ENCODE measurements at regions not wholly inside any gene's neighbourhood (a gene's known extent, or its start where the extent isn't known, plus 50 kb on each side); places are given as distances from the start of the nearest gene placed in this dataset.

DNA sequence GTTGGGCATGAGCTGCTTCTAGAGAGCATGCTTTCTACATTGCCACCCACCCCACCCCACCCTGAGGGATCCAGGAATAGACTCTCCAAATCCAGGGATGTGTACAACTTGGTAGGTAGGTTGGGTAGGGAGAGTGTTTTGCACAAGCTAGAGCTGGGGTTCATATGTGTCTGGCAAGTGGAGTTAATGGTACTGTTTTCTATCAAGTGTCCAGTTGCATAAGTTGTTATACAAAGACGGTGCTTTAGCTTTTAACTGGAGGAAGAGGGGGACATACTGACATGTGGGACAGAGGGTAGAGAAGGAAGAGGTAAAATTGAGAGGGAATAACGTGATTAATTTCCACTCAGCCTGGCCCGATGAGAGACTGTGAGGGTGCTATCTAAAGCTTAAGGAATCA, 51.0 kb upstream of the TNC start:
- Histone ChIP-seq H4K20me1 (ENCODE audit: insufficient read depth, low read length) (no peaks in the 10 kb centered on the region), H3K79me2 (ENCODE audit: low read length) (no peaks in the 10 kb centered on the region), H3K4me2 (ENCODE audit: low read length) (no peak overlapping the region), H3K36me3 (replicated peaks; ENCODE audit: low read depth, low read length) (no peaks in the 10 kb centered on the region), H3K4me1 (ENCODE audit: low read length) (peaks cover 7% of the 10 kb centered on the region), H3K9ac (ENCODE audit: low read length) (no peak overlapping the region), H3K4me3 (ENCODE audit: low read length) (no peak overlapping the region), H2AFZ (ENCODE audit: low read depth, low read length) (no peak overlapping the region), H3K9me3 (ENCODE audit: insufficient read depth, low read length) (no peaks in the 10 kb centered on the region), H3K27ac (ENCODE audit: low read length) (no peak overlapping the region), H3K27me3 (ENCODE audit: low read depth, low read length) (no peaks in the 10 kb centered on the region; the same call in 1 of the 2 replicates)
- TF ChIP-seq EZH2phosphoT487 (IDR thresholded peaks at IDR 0.05; ENCODE audit: low read depth) = no peak
- TF ChIP-seq, protein P1, sequence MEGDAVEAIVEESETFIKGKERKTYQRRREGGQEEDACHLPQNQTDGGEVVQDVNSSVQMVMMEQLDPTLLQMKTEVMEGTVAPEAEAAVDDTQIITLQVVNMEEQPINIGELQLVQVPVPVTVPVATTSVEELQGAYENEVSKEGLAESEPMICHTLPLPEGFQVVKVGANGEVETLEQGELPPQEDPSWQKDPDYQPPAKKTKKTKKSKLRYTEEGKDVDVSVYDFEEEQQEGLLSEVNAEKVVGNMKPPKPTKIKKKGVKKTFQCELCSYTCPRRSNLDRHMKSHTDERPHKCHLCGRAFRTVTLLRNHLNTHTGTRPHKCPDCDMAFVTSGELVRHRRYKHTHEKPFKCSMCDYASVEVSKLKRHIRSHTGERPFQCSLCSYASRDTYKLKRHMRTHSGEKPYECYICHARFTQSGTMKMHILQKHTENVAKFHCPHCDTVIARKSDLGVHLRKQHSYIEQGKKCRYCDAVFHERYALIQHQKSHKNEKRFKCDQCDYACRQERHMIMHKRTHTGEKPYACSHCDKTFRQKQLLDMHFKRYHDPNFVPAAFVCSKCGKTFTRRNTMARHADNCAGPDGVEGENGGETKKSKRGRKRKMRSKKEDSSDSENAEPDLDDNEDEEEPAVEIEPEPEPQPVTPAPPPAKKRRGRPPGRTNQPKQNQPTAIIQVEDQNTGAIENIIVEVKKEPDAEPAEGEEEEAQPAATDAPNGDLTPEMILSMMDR (IDR thresholded peaks at IDR 0.05; ENCODE audit: low read depth, low read length) = no peak

DNA sequence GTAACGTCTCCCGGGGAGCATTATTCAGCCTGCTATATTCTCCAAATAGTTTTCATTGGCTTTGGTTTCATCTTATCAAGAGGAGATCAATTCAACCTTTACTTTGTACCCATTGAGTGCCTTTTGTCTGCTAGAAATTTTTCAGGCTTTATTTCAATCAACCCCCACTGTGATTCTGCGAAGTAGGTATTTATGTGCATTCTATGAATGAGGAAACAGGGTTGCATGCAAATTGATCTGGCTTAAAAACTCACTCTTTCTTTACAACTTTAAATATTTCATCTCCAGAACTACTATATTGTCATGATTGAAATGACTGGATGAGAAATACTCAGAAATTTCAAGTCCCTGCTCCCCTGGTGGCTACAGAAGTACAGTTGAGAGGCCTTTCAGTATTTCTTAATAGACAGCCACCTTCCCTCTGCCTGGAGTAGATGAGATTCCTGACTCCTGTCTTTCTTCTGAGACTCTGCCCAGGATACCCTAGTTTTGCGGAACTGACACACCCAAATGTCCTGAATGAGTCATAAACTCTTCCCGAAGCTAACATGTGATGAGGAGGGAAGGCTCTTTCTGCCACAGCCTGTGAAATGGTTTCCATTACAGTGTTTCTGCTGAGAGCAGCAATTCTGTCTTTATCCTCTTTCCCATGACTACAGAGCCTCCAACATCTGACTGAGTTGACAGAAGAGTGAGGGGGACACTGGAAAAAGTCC, 52.6 kb upstream of the TNC start:
- no peak overlapping the region for H3K4me3 ChIP-seq (ENCODE audit: low read length)
- H3K36me3 ChIP-seq (replicated peaks; ENCODE audit: low read depth, low read length) = no peaks in the 10 kb centered on the region
- H3K79me2 ChIP-seq (ENCODE audit: low read length) = no peaks in the 10 kb centered on the region
- TF ChIP-seq EZH2phosphoT487 (IDR thresholded peaks at IDR 0.05; ENCODE audit: low read depth) = no peak
- TF ChIP-seq, protein P1 (IDR thresholded peaks at IDR 0.05; ENCODE audit: low read depth, low read length) = no peak
- H2AFZ ChIP-seq (ENCODE audit: low read depth, low read length) = no peak overlapping the region
- no peak overlapping the region for H3K4me2 ChIP-seq (ENCODE audit: low read length)
- H3K27ac ChIP-seq (ENCODE audit: low read length) = no peak overlapping the region
- no peaks in the 10 kb centered on the region; the same call in 1 of the 2 replicates for H3K27me3 ChIP-seq (ENCODE audit: low read depth, low read length)
- no peaks in the 10 kb centered on the region for H3K9me3 ChIP-seq (ENCODE audit: insufficient read depth, low read length)
- H3K9ac ChIP-seq (ENCODE audit: low read length) = no peak overlapping the region
- H3K4me1 ChIP-seq (ENCODE audit: low read length) = peaks cover 7% of the 10 kb centered on the region
- no peaks in the 10 kb centered on the region for H4K20me1 ChIP-seq (ENCODE audit: insufficient read depth, low read length)

DNA sequence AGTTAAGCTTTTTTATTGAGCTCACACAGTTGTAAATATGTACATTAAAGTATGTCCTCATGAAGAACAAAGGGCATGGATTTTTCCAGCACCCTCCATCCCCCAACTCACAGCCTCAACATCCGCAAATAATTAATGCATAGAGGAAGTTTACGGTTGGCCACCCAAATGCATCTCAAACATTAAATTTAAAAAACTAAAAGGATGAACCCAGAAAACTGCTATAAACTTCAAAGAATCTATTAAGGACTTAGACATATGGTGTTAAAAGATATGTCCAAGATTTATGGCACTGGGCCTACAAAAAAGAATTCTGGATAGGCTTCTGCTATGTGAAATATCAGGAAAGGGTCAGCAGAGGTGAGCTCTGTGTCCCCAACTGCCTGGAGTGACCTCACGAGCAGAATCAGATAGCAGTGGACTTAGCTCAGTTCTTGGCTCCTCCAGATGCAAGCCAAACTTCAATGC, 54.0 kb upstream of the TNC start:
- Histone ChIP-seq H3K9ac (ENCODE audit: low read length) (no peak overlapping the region), H3K4me1 (ENCODE audit: low read length) (peaks cover 7% of the 10 kb centered on the region), H3K36me3 (replicated peaks; ENCODE audit: low read depth, low read length) (no peaks in the 10 kb centered on the region), H3K9me3 (ENCODE audit: insufficient read depth, low read length) (no peaks in the 10 kb centered on the region), H4K20me1 (ENCODE audit: insufficient read depth, low read length) (no peaks in the 10 kb centered on the region), H3K4me3 (ENCODE audit: low read length) (no peak overlapping the region), H3K27me3 (ENCODE audit: low read depth, low read length) (no peaks in the 10 kb centered on the region; the same call in 1 of the 2 replicates), H2AFZ (ENCODE audit: low read depth, low read length) (no peak overlapping the region), H3K27ac (ENCODE audit: low read length) (no peak overlapping the region), H3K79me2 (ENCODE audit: low read length) (no peaks in the 10 kb centered on the region), H3K4me2 (ENCODE audit: low read length) (no peak overlapping the region)
- TF ChIP-seq EZH2phosphoT487 (IDR thresholded peaks at IDR 0.05; ENCODE audit: low read depth) = no peak
- TF ChIP-seq, protein P1 (IDR thresholded peaks at IDR 0.05; ENCODE audit: low read depth, low read length) = no peak

DNA sequence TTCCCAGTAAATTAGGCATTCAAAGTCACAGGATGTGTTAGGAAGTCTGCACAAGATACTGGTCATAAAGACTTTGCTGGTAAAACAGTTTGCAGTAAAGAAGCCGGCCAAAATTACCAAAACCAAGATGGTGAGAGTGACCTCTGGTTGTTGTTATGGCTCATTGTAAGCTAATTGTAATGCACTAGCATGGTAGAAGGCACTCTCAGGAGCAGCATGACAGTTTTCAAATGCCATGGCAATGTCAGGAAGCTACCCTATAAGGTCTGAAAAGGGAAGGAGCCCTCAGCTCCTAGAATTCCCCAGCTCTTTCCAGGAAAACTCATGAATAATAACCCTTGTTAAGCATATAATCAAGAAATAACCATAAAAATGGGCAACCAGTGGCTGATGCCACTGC, 64.3 kb upstream of the TNC start:
- Histone ChIP-seq H2AFZ (ENCODE audit: low read depth, low read length) (no peak overlapping the region), H3K27ac (ENCODE audit: low read length) (no peak overlapping the region), H3K27me3 (ENCODE audit: low read depth, low read length) (no peaks in the 10 kb centered on the region), H4K20me1 (ENCODE audit: insufficient read depth, low read length) (no peaks in the 10 kb centered on the region), H3K79me2 (ENCODE audit: low read length) (no peaks in the 10 kb centered on the region), H3K9ac (ENCODE audit: low read length) (no peak overlapping the region), H3K4me1 (ENCODE audit: low read length) (peaks cover 7% of the 10 kb centered on the region), H3K4me3 (ENCODE audit: low read length) (no peak overlapping the region), H3K4me2 (ENCODE audit: low read length) (no peak overlapping the region), H3K9me3 (ENCODE audit: insufficient read depth, low read length) (no peaks in the 10 kb centered on the region), H3K36me3 (replicated peaks; ENCODE audit: low read depth, low read length) (no peaks in the 10 kb centered on the region)
- TF ChIP-seq, protein P1 (IDR thresholded peaks at IDR 0.05; ENCODE audit: low read depth, low read length) = no peak
- TF ChIP-seq EZH2phosphoT487 (IDR thresholded peaks at IDR 0.05; ENCODE audit: low read depth) = no peak

Data from OCI-LY3 (cell line).